Iris pigment epithelial cell (primary cell): ENCODE measurements at regions not wholly inside any gene's neighbourhood (a gene's known extent, or its start where the extent isn't known, plus 50 kb on each side); places are given as distances from the start of the nearest gene placed in this dataset.

Source experiments
- DNase-seq: peaks from one replicate; pipeline ENCODE4 v3.0.0-alpha.2; 2011; ENCODE audit warnings: low read depth

DNA sequence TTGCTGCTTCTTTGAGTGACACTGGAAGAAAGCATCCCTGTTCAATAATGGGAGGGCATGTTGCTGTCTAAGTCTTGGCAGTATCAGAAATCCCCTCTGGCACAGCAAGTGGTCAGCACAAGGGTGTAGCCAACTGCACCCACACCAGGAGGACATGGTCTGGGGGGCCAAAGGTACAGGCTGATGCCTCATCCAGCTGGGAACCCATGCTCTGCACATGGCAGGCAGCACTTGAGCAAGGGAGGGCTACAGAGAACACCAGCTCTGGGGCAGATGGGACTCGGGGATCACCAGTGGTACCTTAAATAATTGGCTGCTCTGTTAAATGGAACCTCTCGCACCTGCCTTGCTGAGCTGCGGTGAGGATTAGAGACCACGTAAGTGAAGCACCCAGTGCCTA lies 265.2 kb downstream of the SYK start:
- DNase-seq = no peak

DNA sequence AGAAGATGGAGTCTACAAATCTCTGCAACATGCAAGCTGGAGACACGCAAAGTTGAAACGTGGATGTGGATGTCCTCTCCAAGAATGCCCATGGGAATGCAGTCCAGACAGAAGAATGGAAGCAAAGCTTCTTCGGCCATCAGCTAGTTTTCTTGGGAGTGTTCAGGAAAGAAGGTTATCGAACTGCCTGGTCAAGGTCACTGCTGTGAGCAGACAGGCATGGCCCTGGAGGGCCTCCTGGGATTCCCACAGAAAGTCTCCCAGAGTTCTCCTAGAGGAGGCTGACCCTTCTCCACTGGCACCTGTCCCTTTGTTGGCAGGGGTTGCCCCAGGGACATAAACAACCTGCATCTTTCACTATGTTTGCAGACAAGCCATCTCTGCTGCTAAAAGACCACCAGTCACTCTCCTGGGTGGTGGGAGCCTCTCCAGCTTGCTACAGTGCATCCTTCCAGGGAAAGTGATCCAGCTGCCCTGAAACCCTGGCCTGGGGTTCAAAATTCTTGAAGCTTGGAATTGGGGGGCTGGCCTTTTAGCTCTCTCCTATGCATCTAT lies 265.8 kb downstream of the SYK start:
- DNase-seq = no peak

DNA sequence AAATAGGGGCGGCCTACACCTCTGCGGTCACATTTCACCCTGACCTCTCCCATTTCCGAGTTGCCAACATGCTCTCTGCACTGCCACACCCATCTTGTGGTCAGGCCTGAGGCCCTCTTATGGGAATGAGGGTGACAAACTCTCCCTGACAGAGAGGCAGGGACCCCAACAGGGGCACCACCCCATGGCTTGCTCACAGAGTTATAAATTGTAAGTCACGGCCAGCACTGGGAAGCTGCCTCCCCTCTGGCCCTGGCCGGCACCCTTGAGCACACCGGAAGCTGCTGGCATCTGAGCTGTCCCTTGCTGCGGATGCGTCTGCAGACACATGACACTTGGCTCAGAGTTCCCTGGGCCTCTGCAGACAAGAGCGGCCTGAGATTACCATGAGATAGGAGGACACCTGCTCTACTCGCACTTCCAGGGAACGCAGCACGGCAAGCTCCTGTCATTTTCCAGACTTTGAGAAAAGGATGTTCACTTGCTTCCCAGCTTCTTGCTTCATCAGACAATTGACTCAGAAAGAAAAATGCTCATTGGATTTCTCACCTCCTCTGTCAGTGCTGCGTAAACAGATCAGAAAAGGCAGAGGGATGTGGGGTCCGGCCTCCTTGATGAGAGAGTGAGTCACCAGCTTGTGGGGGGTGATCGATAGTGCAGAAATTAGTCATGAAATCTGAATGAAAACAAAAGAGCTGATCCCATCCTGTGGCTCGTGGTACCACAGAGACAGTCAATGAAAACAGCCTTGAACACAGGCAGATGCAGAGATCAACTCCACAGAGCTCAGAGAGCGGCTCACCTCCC lies 269.8 kb downstream of the SYK start:
- peak; percentile 94 for DNase-seq

DNA sequence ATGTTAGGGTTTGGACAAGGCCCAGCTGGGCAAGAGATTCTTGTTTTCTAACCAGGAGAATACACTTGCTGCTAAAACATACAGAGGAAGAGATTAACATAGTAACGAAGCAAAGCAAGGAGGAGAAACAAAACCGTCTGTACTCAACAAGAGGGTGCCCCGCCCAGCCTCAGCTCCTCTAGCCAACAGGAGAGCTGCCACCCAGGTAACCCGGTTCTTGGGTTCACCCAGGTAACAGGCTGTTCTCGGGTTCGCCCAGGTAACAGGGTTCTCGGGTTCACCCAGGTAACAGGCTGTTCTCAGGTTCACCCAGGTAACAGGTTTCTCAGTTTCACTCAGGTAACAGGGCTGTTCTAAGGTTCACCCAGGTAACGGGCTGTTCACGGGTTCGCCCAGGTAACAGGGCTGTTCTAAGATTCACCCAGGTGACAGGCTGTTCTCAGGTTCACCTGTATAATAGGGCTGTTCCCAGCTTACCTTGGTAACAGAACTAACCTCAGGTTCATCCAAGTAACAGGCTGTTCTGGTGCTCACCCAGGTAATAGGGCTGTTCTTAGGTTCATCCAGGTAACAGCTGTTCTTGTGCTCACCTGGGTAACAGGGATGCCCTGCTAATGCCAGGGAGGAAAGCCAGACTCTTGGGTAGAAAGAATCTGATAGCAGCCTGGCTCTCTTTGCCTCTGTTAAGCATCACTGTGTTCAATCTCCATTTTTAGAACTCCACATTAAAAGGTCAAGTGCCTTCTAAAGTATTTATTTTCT lies 271.6 kb downstream of the SYK start:
- no peak for DNase-seq

DNA sequence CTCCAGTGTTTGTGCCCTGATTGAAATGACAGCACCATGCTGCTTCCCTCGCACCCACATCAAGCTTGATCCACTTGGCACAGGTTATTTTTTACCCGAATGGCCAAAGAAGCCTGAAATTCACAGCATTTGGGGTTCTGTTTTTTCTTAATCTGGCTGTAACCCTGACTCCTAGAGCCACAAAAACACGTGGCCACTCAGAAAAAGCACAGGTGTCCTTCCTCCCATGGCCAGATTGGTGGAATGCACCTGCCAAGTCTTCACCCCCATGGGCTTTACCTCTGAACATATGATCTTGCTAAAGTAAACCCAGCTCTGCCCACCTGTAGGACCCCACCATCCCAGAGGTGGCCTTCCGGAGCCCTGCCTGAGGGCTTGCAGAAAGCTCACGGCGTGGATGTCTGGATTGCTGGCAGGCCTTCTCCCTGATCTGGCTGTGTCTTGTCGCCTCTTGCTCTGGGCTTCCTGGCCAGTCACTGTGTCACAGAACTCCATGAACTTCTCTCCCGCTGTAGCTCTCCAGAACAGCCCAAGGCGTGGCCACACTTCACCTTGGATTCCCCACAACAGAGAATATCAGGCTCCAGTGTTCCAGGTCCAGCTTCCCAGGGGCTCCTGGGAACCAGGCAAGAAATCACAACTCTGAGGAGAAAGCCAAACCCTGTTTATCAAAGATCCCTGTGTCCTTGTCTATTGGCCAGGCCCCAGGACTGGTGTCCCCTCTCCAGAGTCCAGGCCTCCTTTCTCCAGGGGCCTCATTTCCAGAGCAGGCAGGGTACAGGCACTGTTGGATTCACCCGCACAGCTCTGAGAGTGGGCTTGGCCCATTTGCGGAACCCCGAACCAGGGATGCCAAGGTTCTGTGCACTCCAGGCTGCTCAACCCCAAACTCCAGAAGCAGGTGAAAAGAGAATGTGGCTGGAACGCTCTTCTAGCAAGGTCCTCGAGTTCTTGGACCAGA lies 272.5 kb downstream of the SYK start:
- DNase-seq = no peak

DNA sequence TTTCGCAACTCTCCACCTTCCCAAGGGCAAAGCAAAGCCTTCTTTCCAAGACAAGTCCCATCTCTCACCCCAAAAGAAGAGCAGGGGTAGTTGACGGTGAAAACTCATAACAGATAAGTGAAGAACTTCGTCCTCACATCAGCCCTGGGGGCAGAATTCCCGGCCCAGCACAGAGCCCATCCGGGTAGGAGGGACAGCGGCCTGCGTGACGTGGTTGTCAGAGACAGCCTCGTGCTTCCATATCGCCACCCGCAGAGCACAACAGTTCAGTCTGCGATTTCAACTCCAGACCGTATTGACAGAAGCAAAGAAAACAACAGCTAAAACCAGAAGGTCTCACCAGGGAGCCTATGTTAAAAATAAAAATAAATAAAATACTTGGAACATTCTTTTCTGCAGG lies 273.2 kb downstream of the SYK start:
- DNase-seq = no peak

DNA sequence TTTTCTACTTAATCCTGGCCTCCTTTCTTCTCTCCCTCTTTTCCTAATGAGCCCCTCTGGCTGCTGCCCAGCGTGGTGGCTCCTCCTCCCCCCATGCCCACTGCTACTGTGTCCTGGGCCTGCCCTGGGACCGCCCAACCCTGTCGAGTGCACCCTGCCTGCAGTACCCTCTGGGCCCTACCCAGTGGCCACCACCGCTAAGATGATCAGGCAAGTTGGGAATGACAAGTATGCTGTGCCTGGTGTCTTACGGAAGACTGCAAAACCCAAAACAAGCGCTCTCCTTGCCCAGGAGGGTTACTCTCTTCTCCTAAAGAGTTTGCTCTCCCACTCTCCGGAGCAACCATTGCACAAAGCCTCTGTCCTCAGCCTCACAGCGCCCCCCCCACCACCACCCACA lies 273.7 kb downstream of the SYK start:
- DNase-seq = no peak

DNA sequence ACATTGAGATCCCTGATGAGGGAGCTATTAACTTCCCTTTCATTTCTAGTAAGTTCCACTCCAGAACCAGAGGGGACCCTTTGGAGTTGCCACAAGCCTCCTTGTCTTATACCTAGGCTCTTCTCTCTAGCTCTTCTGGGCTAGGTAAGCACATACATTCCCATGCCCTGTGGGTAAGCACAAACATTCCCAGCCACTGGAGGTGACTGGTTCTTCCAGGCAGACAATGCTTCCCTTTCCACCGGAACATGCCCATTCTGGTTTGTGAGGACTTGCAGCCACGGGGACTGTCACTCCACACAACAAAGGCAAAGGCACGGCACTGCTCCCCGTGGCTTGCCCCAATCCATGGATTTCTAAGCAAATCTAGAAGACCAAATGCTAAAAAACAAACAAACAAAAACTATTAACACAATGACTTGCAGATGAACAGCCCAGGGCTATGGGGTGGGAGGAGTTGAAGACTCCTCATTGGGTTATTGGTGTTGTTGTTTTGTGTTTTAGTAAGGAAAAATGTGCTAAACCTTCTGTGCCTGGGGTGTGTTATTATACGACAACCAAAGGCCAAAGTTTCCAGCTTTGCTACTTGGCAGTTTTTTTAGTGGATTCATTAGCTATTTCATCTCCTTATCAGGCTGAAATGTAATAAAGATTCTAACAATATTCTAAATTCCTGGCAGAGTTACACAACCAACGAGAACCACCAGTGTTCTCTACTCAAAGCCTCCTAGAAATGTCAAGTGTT lies 276.2 kb downstream of the SYK start:
- peak; percentile 39 for DNase-seq

DNA sequence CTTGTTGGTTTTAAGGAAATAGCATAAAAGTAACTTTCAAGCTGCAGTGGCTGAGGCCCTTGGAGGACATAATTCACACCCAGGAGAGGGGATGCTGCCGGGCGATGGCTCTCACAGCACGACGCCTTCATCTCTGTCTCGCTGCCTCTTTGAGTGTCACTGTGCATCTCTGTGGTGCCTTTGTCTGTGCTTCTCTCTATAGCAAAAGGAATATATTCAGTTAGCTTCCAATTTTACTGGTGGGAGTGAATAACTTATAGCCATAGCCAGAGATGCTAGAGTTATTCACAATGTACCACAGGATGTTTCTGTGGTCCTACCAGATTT lies 276.7 kb downstream of the SYK start:
- DNase-seq = no peak

DNA sequence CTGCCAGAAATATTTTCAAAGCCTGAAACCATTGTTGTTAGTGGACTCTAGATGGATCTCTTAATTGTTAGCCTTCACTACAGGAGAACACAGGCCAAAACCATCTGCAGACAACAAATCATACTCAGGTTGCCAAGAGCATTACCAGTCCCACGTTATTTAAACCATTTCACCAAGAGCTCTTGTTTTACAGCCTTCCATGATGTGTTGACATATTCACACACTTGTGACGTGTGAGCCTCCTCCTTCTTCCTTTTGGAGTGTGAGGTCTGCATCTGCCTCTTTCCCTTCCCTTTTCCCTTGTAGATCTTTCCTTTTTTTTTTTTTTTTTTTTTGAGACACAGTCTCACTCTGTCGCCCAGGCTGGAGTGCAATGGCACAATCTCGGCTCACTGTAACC lies 279.0 kb downstream of the AUH start:
- no peak for DNase-seq

DNA sequence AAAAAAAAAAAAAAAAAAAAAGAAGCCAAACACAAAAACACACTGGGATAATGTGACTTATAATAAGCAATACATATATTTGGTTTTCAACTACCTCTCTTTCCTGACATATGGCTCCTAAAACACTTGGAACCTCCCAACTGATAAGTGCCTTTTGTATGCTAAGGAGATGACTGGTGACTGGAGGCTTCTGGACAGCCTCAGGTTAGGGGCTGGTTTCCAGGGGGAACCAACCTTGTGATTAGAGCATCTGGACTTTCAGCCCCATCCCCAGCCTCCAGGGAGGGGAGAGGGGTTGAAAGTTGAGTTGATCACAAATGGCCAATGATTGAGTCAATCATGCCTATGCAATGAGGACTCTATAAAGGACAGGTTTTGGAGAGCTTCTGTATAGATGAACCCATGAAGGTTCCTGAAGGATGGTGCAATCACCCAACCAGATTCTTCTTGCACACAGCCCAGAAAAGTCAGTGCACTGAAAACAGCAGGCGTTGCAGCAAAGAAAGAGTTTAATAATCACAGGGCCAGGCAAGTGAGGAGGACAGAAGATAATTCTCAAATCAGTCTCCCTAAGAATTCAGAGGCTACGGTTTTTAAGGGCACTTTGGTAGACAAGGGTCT lies 276.7 kb downstream of the AUH start:
- DNase-seq = no peak

DNA sequence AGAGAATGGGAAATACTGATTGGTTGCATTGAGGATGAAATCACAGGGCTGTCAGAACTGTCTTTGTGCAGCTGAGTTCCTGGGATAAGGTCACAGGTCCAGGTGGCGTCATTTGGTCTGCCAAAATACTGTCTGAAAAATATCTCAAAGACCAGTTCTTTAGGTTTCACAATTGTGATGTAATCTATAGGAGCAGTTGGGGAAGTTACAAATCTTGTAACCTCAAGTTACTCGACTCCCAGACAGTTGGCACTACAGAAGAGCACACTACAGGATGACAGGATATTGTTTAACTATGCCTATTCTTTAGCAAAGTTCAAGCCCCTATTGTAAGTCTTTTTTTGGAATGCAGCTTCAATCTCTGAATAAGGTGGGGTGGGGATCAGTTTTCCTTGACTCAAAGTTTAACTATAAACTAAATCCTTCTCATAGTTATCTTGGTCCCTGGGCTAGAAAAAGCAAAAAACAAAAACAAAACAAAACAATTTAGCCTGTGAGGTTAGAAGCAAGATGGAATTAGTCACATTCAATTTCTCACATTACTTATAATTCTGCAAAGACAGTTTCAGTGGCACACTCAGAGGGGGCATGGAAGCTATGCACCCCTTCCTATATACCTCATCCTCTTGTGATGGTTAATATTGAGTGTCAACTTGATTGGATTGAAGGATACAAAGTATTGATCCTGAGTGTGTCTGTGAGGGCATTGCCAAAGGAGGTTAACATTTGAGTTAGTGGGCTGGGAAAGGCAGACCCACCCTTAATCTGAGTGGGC lies 276.0 kb downstream of the AUH start:
- no peak for DNase-seq

DNA sequence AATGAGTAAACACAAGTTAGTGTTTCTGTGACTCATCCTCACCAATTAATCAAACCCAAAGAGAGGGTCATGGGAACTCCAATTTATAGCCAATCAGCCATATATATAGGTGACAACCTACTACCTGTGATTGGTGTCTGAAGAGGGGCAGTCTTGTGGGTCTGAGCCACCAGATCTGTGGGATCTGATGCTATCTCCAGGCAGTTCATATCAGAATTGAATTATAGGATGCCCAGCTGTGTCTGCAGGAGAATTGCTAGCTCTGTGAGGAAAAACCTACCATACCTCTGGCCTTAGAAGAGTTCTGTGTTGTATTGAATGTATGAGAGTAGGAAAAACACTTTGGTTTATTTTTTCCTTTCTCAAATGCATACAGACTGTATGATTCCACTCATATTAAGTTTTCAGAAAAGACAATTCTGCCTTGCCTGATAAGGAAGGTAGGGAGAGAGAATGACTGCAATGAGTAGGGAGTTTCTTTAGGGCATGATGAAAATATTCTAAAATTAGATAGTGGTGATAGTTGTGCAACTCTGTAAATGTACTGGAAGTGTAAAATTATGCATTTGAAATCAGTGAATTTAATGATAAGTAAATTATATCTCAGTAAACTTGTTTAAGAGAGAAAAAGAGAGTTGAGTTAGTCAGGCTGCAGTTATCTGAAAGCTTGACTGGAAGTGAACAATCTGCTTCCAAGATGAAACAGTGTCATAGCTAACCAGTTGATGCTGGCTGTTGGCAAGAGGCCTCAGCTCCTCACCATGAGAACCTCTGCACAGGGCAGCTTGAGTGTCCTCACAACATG lies 274.9 kb downstream of the AUH start:
- DNase-seq = no peak

DNA sequence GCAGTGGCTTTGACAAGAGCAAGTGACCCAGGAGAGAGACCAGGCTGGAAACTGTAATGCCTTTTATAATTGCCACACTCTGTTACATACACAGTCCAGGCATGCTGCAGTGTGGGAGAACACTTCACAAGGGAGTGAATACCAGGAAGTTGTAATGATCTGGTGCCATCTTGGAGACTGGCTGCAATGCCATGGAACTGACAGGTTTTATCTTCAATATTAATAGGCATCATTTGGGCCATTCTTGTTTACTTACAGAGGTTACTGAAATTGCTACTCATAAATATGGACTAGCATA lies 274.3 kb downstream of the AUH start:
- no peak for DNase-seq

DNA sequence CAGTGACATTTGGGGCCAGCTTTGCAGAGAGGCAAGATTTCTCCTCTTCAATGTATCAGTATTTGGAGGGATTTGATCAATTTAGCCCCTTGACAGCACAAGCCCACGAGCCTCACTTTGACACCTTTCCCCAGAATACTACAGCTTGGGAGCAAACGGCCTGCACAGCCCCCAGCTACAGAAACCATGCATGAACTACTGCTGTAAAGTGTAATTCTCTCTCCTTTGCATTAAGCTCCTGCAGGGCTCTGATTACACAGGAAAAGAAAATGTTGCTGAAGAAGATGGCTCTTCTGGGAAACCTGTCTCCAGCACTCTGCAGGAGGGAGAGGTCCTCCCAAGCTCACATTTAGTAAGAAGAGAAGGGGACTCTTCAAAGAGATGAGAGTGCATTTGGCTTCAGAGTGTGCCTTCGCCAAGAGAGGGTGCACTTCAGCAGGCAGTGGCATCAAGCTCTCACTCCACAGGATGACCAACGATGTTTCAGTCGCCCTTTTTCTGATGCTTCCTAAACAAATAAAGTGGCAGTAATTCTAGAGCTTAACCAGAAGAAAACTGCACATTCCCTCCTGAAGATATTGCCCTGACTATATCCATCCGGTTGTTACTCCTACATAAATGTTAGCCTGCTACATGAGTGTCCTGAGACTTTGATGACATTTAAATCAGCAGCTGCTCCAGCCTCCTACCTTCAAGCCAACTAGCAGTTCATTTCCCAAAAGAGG lies 272.2 kb downstream of the AUH start:
- DNase-seq = peak; percentile 58

DNA sequence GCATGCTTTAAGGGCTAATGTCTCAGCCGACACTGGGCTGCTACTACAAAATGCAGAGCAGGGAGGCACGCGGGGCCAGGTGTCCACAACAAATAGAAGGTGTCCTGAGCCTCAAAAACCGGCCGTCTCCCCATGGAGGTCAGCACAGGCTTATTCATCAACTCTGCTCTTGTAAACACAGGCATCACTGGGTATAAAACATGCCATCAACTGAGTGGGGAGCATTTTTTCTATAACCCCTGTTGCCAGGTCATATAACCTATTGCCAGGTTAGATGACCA lies 271.6 kb downstream of the AUH start:
- DNase-seq = no peak

DNA sequence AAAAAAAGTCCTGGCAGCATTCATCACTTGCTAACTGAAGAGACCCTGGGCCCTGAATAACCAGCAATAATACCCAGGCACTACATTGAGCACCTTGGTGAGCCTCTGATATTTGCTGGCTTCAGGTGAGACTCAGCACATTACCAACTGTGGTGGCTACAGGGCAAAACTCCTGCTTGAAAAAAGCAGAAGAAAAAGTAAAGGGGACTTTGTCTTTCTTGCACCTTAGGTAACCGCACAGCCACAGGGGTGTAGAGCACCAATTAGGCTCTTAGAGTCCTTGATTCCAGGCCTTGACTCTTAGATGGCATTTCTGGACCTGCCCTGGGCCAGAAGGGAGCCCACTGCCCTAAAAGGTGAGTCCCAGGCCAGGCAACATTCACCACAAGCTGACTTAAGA lies 269.5 kb downstream of the AUH start:
- DNase-seq = no peak

DNA sequence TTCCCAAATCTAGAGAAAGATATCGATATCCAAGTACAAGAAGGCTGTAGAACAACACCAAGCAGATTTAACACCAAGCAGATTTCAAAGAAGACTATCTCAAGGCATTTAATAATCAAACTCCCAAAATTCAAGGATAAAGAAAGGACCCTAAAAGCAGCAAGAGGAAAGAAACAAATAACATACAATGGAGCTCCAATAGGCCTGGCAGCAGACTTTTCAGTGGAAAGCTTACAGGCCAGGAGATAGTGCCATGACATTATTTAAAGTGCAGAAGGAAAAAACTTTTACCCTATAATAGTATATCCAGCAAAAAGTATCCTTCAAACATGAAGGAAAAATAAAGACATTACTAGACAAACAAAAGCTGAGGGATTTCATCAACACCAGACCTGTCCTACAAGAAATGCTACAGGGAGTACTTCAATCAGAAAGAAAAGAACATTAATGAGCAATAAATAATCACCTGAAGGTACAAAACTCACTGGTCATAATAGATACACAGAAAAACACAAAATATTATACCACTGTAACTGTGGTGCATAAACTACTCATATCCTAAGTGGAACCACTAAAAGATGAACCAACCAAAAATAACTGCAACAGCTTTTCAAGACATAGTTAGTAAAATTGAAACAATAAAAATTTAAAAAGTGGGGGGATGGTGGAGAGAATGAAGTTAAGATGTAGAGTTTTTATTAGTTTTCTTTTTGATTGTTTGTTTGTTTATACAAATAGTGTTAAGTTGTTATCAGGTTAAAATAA lies 267.2 kb downstream of the AUH start:
- no peak for DNase-seq
